Duodenal mucosa (tissue), 2 donors: ENCODE measurements at regions not wholly inside any gene's neighbourhood (a gene's known extent, or its start where the extent isn't known, plus 50 kb on each side); places are given as distances from the start of the nearest gene placed in this dataset.

Experiments
- H3K27ac ChIP-seq: one replicate; pipeline ENCODE4 v1.7.0; 2013; ENCODE audit warnings: low read depth, low read length
- H3K27me3 ChIP-seq, 2 donors: one replicate each; pipeline ENCODE4 v1.7.0; 2013; ENCODE audit warnings: low read length in 2 of 2, control low read depth in 1 of 2; ENCODE audit not compliant: insufficient read depth in 2 of 2, control insufficient read depth in 1 of 2
- H3K36me3 ChIP-seq, 2 donors: one replicate each; pipeline ENCODE4 v1.7.0; 2013; ENCODE audit warnings: low read length in 2 of 2, control low read depth in 1 of 2; ENCODE audit not compliant: insufficient read depth in 2 of 2, control insufficient read depth in 1 of 2
- H3K4me1 ChIP-seq, 2 donors: one replicate each; pipeline ENCODE4 v1.7.0; 2013; ENCODE audit warnings: low read length in 2 of 2, control low read depth in 1 of 2; ENCODE audit not compliant: insufficient read depth in 2 of 2, control insufficient read depth in 1 of 2
- H3K4me3 ChIP-seq, 2 donors: one replicate each; pipeline ENCODE4 v1.7.0; 2013; ENCODE audit warnings: low read length in 2 of 2, low read depth in 1 of 2
- H3K9ac ChIP-seq, 2 donors: one replicate each; pipeline ENCODE4 v1.7.0; 2013; ENCODE audit warnings: low read length in 2 of 2, low read depth in 1 of 2
- H3K9me3 ChIP-seq, 2 donors: one replicate each; pipeline ENCODE4 v1.7.0; 2013; ENCODE audit warnings: low read length in 2 of 2, control low read depth in 1 of 2; ENCODE audit not compliant: control insufficient read depth in 1 of 2

- no peaks in the 10 kb centered on the region for H3K27me3 ChIP-seq
- H3K4me1 ChIP-seq = no peaks in the 10 kb centered on the region
- H3K36me3 ChIP-seq = no peaks in the 10 kb centered on the region
- no peak overlapping the region for H3K4me3 ChIP-seq
- no peak overlapping the region for H3K9ac ChIP-seq
- H3K27ac ChIP-seq = no peak overlapping the region
- H3K9me3 ChIP-seq = no peaks in the 10 kb centered on the region
Observed at GRCh38 chr18:39531659-39532058, 1966.1 kb upstream of the CELF4 start.

- no peaks in the 10 kb centered on the region for H3K36me3 ChIP-seq
Observed at GRCh38 chr18:39529358-39529757, 1963.8 kb upstream of the CELF4 start.

DNA sequence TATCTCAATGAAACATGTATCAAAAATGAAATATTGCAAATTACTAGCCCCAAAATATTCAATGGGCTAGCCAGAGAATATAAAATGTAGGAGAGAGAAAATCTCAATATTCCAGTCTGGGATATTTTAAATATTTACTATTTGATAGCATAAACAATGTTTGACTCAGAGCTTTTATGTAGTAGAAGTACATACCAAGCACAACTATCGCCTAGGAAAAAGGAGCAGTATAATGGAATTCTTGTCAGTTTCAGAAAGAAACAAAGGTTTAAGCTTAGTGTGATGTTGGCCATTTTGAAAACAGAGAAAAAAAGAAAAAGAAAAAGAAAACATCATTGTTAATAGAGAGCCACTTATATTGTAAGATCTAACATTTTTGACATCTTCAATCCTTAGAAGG, 1961.9 kb upstream of the CELF4 start:
- Histone ChIP-seq H3K36me3 (no peaks in the 10 kb centered on the region), H3K9me3 (no peaks in the 10 kb centered on the region), H3K27me3 (no peaks in the 10 kb centered on the region), H3K9ac (no peak overlapping the region), H3K27ac (no peak overlapping the region), H3K4me1 (no peaks in the 10 kb centered on the region), H3K4me3 (no peak overlapping the region)

More at GRCh38 chr18:39529358-39529757, 1963.8 kb upstream of the CELF4 start:
- H3K4me1 ChIP-seq = no peaks in the 10 kb centered on the region
- H3K9ac ChIP-seq = no peak overlapping the region
- H3K27me3 ChIP-seq = no peaks in the 10 kb centered on the region
- H3K4me3 ChIP-seq = no peak overlapping the region
- H3K9me3 ChIP-seq = no peaks in the 10 kb centered on the region
- no peak overlapping the region for H3K27ac ChIP-seq

DNA sequence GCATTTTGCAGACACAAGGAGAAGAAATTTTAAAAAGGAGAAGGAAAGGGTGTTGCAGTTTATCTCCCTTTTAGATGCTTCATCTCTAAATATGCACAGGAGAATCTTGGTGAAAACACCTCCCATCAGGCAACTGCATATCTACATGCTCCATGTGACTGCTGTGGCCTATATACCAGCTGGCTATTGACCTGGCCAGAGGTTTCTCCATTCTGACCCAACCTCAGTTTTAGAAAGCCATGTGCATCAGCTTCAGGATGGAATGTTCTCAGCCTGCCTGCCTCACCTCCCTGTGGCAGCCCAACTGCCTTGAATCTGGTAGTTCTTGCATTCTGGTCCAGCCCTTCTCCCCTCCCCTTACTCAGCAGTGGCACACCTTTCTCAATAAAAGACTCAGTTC, 1958.8 kb upstream of the CELF4 start:
- H3K4me1 ChIP-seq = no peaks in the 10 kb centered on the region
- H3K9me3 ChIP-seq = no peaks in the 10 kb centered on the region
- no peak overlapping the region for H3K27ac ChIP-seq
- H3K27me3 ChIP-seq = no peaks in the 10 kb centered on the region
- H3K4me3 ChIP-seq = no peak overlapping the region
- no peak overlapping the region for H3K9ac ChIP-seq
- H3K36me3 ChIP-seq = no peaks in the 10 kb centered on the region

DNA sequence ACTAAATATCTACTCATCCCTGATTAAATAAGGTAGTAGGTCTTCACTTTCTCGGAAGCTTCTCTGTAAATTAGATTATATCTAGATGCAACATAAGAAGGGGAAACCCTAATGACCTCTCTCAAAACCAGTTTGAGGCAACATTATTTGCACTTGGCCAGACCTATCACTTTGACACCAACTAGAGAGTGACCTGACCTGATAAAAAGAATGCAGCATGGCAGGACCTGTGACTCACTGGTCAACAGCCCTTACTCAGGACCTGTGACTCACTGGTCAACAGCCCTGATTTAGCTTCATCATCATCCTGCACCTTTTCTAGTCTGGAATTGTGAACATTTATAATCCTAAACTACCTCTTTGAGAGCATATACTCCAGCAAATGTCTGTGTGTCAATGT, 1957.7 kb upstream of the CELF4 start:
- H3K27ac ChIP-seq = no peak overlapping the region
- H3K36me3 ChIP-seq = no peaks in the 10 kb centered on the region
- no peak overlapping the region for H3K9ac ChIP-seq
- no peak overlapping the region for H3K4me3 ChIP-seq
- H3K4me1 ChIP-seq = no peaks in the 10 kb centered on the region
- H3K27me3 ChIP-seq = no peaks in the 10 kb centered on the region
- H3K9me3 ChIP-seq = no peaks in the 10 kb centered on the region

DNA sequence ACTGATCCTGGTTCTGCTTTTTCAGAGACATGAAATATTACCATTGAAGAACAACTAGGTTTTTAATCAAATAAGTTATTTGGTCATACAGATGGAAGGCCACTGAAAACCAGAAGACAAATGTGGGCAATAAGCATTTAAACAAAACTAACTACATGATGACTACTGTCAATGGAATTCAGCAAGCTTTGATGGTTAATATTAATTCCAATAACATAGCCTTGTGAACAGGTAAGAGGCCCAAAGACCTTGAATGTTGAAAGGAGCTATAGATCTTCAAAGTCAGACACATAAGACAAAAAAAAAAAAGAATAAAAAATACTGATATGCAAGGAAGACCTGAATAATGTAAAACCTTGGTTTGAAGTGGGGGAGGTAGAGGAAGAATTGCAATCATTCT, 1955.6 kb upstream of the CELF4 start:
- Histone ChIP-seq H3K4me3 (no peak overlapping the region), H3K9me3 (no peaks in the 10 kb centered on the region), H3K27me3 (no peaks in the 10 kb centered on the region), H3K36me3 (no peaks in the 10 kb centered on the region), H3K9ac (no peak overlapping the region), H3K4me1 (no peaks in the 10 kb centered on the region), H3K27ac (no peak overlapping the region)

DNA sequence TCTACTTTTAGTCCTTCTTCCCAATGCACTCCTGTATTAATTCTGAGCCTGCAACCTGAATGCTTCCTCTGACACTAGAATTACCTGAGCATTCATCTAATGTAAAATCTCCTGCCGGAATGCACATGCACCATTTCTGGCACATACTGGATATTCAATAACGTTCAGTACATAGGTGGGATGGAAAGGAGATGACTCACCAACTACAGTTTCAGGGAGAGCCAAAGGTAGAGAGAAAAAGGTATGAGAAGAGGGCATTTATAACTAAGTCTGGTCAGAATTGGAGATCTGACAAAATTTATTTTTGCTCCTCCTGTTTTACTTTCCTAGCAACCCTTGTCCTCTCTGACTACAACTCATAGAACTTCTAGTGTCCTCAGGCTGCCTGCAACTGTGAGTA, 1954.1 kb upstream of the CELF4 start:
- no peak overlapping the region for H3K27ac ChIP-seq
- H3K4me3 ChIP-seq = no peak overlapping the region
- H3K36me3 ChIP-seq = no peaks in the 10 kb centered on the region
- no peaks in the 10 kb centered on the region for H3K4me1 ChIP-seq
- H3K27me3 ChIP-seq = no peaks in the 10 kb centered on the region
- no peaks in the 10 kb centered on the region for H3K9me3 ChIP-seq
- H3K9ac ChIP-seq = no peak overlapping the region

DNA sequence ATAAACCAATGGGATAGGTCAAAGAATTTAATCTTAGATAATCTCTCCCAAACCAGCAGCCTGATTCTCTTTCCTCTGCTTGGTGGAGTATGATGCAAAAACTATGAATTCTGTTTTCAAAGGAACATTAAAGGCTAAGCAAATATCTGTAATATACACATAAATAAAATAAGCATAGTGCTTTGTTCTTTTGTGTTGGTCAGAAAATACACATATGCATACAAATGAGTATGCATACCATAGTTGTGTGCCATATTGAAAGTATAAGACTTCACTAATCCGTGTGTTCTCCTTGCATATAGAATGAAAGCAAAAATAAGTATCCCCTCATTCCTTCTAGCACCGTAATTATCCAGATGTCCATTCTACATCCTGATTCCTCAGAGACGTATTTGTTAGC, 1949.7 kb upstream of the CELF4 start:
- Histone ChIP-seq H3K9ac (no peak overlapping the region), H3K27me3 (no peaks in the 10 kb centered on the region), H3K4me3 (no peak overlapping the region), H3K27ac (no peak overlapping the region), H3K9me3 (no peaks in the 10 kb centered on the region), H3K4me1 (no peaks in the 10 kb centered on the region), H3K36me3 (no peaks in the 10 kb centered on the region)

- H3K27me3 ChIP-seq = no peaks in the 10 kb centered on the region
- no peak overlapping the region for H3K27ac ChIP-seq
- no peaks in the 10 kb centered on the region for H3K36me3 ChIP-seq
- no peaks in the 10 kb centered on the region for H3K4me1 ChIP-seq
- H3K4me3 ChIP-seq = no peak overlapping the region
- no peaks in the 10 kb centered on the region for H3K9me3 ChIP-seq
- H3K9ac ChIP-seq = no peak overlapping the region
Observed at GRCh38 chr18:39513186-39513585, 1947.6 kb upstream of the CELF4 start.

- no peaks in the 10 kb centered on the region for H3K27me3 ChIP-seq
- H3K4me1 ChIP-seq = no peaks in the 10 kb centered on the region
- no peak overlapping the region for H3K27ac ChIP-seq
- H3K36me3 ChIP-seq = no peaks in the 10 kb centered on the region
- no peaks in the 10 kb centered on the region for H3K9me3 ChIP-seq
- no peak overlapping the region for H3K4me3 ChIP-seq
- H3K9ac ChIP-seq = no peak overlapping the region
Observed at GRCh38 chr18:39506581-39507330, 1941.2 kb upstream of the CELF4 start.

- H3K36me3 ChIP-seq = no peaks in the 10 kb centered on the region
- H3K4me1 ChIP-seq = no peaks in the 10 kb centered on the region
- H3K27me3 ChIP-seq = no peaks in the 10 kb centered on the region
- H3K27ac ChIP-seq = no peak overlapping the region
- H3K4me3 ChIP-seq = no peak overlapping the region
- H3K9ac ChIP-seq = no peak overlapping the region
- H3K9me3 ChIP-seq = no peaks in the 10 kb centered on the region
Observed at GRCh38 chr18:39500306-39500705, 1934.7 kb upstream of the CELF4 start.
